ENCODE measurements at regions not wholly inside any gene's neighbourhood (a gene's known extent, or its start where the extent isn't known, plus 50 kb on each side); places are given as distances from the start of the nearest gene placed in this dataset.

- H3K14ac ChIP-seq (ENCODE audit: insufficient read length): no peak overlapping the region
- FAIRE-seq: no peak
- no peak overlapping the region for H3K18ac ChIP-seq (ENCODE audit: extremely low read depth, low read length)
- no peaks in the 10 kb centered on the region for H3K4me1 ChIP-seq (replicated peaks in 1 of 4; ENCODE audit: control insufficient read depth in 3 of 4, insufficient read depth in 4 of 4, low read length in 3 of 4)
- peaks cover 0 to 1% (median 0%) of the 10 kb centered on the region in 4 experiments; a peak in 1 of 7 replicates for H3K27me3 ChIP-seq (replicated peaks in 1 of 4; ENCODE audit: control insufficient read depth in 3 of 4, extremely low read depth in 1 of 4, insufficient read depth in 3 of 4, low read length in 3 of 4)
- no peak overlapping the region for H2BK120ac ChIP-seq (replicated peaks; ENCODE audit: low read depth, low read length)
- H4K8ac ChIP-seq (ENCODE audit: extremely low read depth, insufficient read depth, low read length): no peak overlapping the region
- H3K36me3 ChIP-seq (ENCODE audit: control insufficient read depth in 2 of 4, insufficient read depth in 4 of 4, low read length in 3 of 4): no peaks in the 10 kb centered on the region
- no peak overlapping the region for H2BK15ac ChIP-seq (ENCODE audit: low read length)
- H4K91ac ChIP-seq (replicated peaks; ENCODE audit: insufficient read length, low read length): no peak overlapping the region
- no peak overlapping the region for H3K56ac ChIP-seq (replicated peaks; ENCODE audit: insufficient read length, low read depth, low read length)
- no peaks in the 10 kb centered on the region for H3K79me2 ChIP-seq (ENCODE audit: control insufficient read depth in 1 of 2, insufficient read depth in 2 of 2, low read length in 2 of 2)
- no peak overlapping the region for H2AFZ ChIP-seq (ENCODE audit: low read length)
- 71% methylated on average over 1 of the region's 1 CpG; no CpG with 5 or more reads in 1 of the 2 experiments for WGBS, 2 experiments (ENCODE audit: extremely low coverage in 1 of 2, insufficient coverage in 1 of 2, insufficient read length in 1 of 2, insufficient replicate concordance in 2 of 2, low coverage in 1 of 2, low lambda C conversion rate in 2 of 2, missing lambda C conversion rate in 1 of 2)
- H2BK20ac ChIP-seq (ENCODE audit: low read length): no peak overlapping the region
- no peaks in the 10 kb centered on the region for H4K20me1 ChIP-seq (replicated peaks in 1 of 2; ENCODE audit: control insufficient read depth in 1 of 2, insufficient read depth in 2 of 2, low read length in 2 of 2)
- H3K4me3 ChIP-seq (ENCODE audit: extremely low read depth in 1 of 4, insufficient read depth in 2 of 4, low read depth in 3 of 4, low read length in 4 of 4): no peak overlapping the region
- DNase-seq (ENCODE audit: low read depth in 1 of 2, low spot score in 2 of 2): no peak
- peaks cover 53 to 63% of the 10 kb centered on the region in 2 experiments for H3K9me3 ChIP-seq (ENCODE audit: insufficient read depth in 2 of 2, low read depth in 1 of 2, low read length in 1 of 2)
- CTCF ChIA-PET (ENCODE audit: partially characterized antibody): no interaction called here
- no peak overlapping the region for H2BK5ac ChIP-seq (ENCODE audit: low read depth, low read length)
- POLR2A ChIA-PET (ENCODE audit: partially characterized antibody): no interaction called here
- H3K4me2 ChIP-seq (ENCODE audit: insufficient read depth in 1 of 2, low read depth in 2 of 2, low read length in 2 of 2): no peak overlapping the region
- no peak overlapping the region for H4K5ac ChIP-seq (ENCODE audit: insufficient read length, low read depth, low read length)
- H2AK5ac ChIP-seq (ENCODE audit: low read depth, low read length): no peak overlapping the region
- no peak overlapping the region for H3K27ac ChIP-seq (ENCODE audit: low read depth, low read length)
- no peak overlapping the region for H3K23ac ChIP-seq (ENCODE audit: insufficient read length)
- no peak overlapping the region for H3K4ac ChIP-seq (replicated peaks; ENCODE audit: insufficient read length, low read depth, low read length)
- H3K23me2 ChIP-seq (ENCODE audit: low read depth, low read length): no peaks in the 10 kb centered on the region
- no peaks in the 10 kb centered on the region for H3K79me1 ChIP-seq (ENCODE audit: low read depth, low read length)
- H3K9ac ChIP-seq (replicated peaks in 1 of 4; ENCODE audit: extremely low read depth in 1 of 4, low read depth in 3 of 4, low read length in 3 of 4): no peak overlapping the region
- H2BK12ac ChIP-seq (ENCODE audit: low read depth, low read length): no peak overlapping the region
- TF ChIP-seq JUN (IDR thresholded peaks at IDR 0.05; ENCODE audit: low read depth, low read length): no peak
- no peak for TF ChIP-seq TEAD4 (IDR thresholded peaks at IDR 0.05; ENCODE audit: low read depth, low read length)
- TF ChIP-seq RXRA (IDR thresholded peaks at IDR 0.05; ENCODE audit: insufficient read depth, low read depth, low read length): no peak
- no peak for TF ChIP-seq RNF2 (IDR thresholded peaks at IDR 0.05; ENCODE audit: borderline replicate concordance, low read depth, low read length, missing control alignments, poor library complexity, severe bottlenecking)
- TF ChIP-seq CEBPB (IDR thresholded peaks at IDR 0.05; ENCODE audit: low read depth, low read length): no peak
- no peak for TF ChIP-seq ATF2 (IDR thresholded peaks at IDR 0.05; ENCODE audit: low read length)
- TF ChIP-seq HDAC6 (IDR thresholded peaks at IDR 0.05; ENCODE audit: low read depth, low read length): no peak
- no peak for TF ChIP-seq CTBP2 (IDR thresholded peaks at IDR 0.05; ENCODE audit: borderline replicate concordance, insufficient read depth, insufficient read length, low read length)
- TF ChIP-seq TAF1 (IDR thresholded peaks at IDR 0.05; ENCODE audit: low read depth, low read length): no peak
- no peak for TF ChIP-seq SRF (IDR thresholded peaks at IDR 0.05; ENCODE audit: low read depth, low read length)
- no peak for TF ChIP-seq SAP30 (IDR thresholded peaks at IDR 0.05; ENCODE audit: insufficient read depth, insufficient replicate concordance, low read length)
- no peak for TF ChIP-seq SP2 (IDR thresholded peaks at IDR 0.05; ENCODE audit: low read length)
- TF ChIP-seq KDM4A (IDR thresholded peaks at IDR 0.05; ENCODE audit: low read depth, low read length, severe bottlenecking): no peak
Observed at GRCh38 chr16:31674686-31675085, 147.0 kb downstream of the AHSP start.
